ENCODE measurements at regions not wholly inside any gene's neighbourhood (a gene's known extent, or its start where the extent isn't known, plus 50 kb on each side); places are given as distances from the start of the nearest gene placed in this dataset.

GRCh38 chr5:168215646-168216045, 75.8 kb upstream of the WWC1 start:
- DNase-seq, result no peak
- Mint-ChIP-seq H3K36me3 (ENCODE audit: low read depth) (no peaks in the 10 kb centered on the region), H3K4me3 (no peak overlapping the region), H3K27me3 (ENCODE audit: insufficient read depth) (no peaks in the 10 kb centered on the region), H3K27ac (no peak overlapping the region), H3K9me3 (no peaks in the 10 kb centered on the region), H3K4me1 (peaks cover 19% of the 10 kb centered on the region)
- Histone ChIP-seq H3K4me3 (ENCODE audit: low read length) (no peak overlapping the region), H3K27me3 (ENCODE audit: control insufficient read depth, insufficient read depth, low read length, poor library complexity, severe bottlenecking) (no peaks in the 10 kb centered on the region), H3K9me3 (ENCODE audit: control insufficient read depth, low read length) (no peaks in the 10 kb centered on the region), H3K36me3 (ENCODE audit: control insufficient read depth, insufficient read depth, low read length) (no peaks in the 10 kb centered on the region), H3K4me1 (ENCODE audit: control insufficient read depth, insufficient read depth, low read length) (no peaks in the 10 kb centered on the region), H3K27ac (ENCODE audit: low read depth, low read length) (no peak overlapping the region), H3K9ac (ENCODE audit: extremely low read depth, low read length, poor library complexity, severe bottlenecking) (no peak overlapping the region)
- 77 to 78% methylated on average over 5 of the region's 7 CpGs for WGBS, 2 experiments (ENCODE audit: insufficient coverage in 1 of 2, insufficient read length in 1 of 2)
- no peak for TF ChIP-seq CTCF (conservative IDR thresholded peaks at IDR 0.05)

GRCh38 chr5:168216989-168217388, 74.5 kb upstream of the WWC1 start:
- Mint-ChIP-seq H3K9me3 (no peaks in the 10 kb centered on the region), H3K36me3 (ENCODE audit: low read depth) (no peaks in the 10 kb centered on the region), H3K4me3 (no peak overlapping the region), H3K4me1 (peaks cover 19% of the 10 kb centered on the region), H3K27ac (no peak overlapping the region), H3K27me3 (ENCODE audit: insufficient read depth) (no peaks in the 10 kb centered on the region)
- no peak for TF ChIP-seq CTCF (conservative IDR thresholded peaks at IDR 0.05)
- Histone ChIP-seq H3K27me3 (ENCODE audit: control insufficient read depth, insufficient read depth, low read length, poor library complexity, severe bottlenecking) (no peaks in the 10 kb centered on the region), H3K4me3 (ENCODE audit: low read length) (no peak overlapping the region), H3K9me3 (ENCODE audit: control insufficient read depth, low read length) (no peaks in the 10 kb centered on the region), H3K27ac (ENCODE audit: low read depth, low read length) (no peak overlapping the region), H3K4me1 (ENCODE audit: control insufficient read depth, insufficient read depth, low read length) (no peaks in the 10 kb centered on the region), H3K9ac (ENCODE audit: extremely low read depth, low read length, poor library complexity, severe bottlenecking) (no peak overlapping the region), H3K36me3 (ENCODE audit: control insufficient read depth, insufficient read depth, low read length) (no peaks in the 10 kb centered on the region)
- 79 to 100% methylated on average over 1 to 2 of the region's 2 CpGs for WGBS, 2 experiments (ENCODE audit: insufficient coverage in 1 of 2, insufficient read length in 1 of 2)
- DNase-seq, result no peak

GRCh38 chr5:168217497-168217896, 73.9 kb upstream of the WWC1 start:
- Mint-ChIP-seq H3K4me1 (peaks cover 19% of the 10 kb centered on the region), H3K4me3 (no peak overlapping the region), H3K27ac (no peak overlapping the region), H3K27me3 (ENCODE audit: insufficient read depth) (no peaks in the 10 kb centered on the region), H3K36me3 (ENCODE audit: low read depth) (no peaks in the 10 kb centered on the region), H3K9me3 (no peaks in the 10 kb centered on the region)
- Histone ChIP-seq H3K27me3 (ENCODE audit: control insufficient read depth, insufficient read depth, low read length, poor library complexity, severe bottlenecking) (no peaks in the 10 kb centered on the region), H3K9ac (ENCODE audit: extremely low read depth, low read length, poor library complexity, severe bottlenecking) (no peak overlapping the region), H3K9me3 (ENCODE audit: control insufficient read depth, low read length) (no peaks in the 10 kb centered on the region), H3K4me1 (ENCODE audit: control insufficient read depth, insufficient read depth, low read length) (no peaks in the 10 kb centered on the region), H3K4me3 (ENCODE audit: low read length) (no peak overlapping the region), H3K27ac (ENCODE audit: low read depth, low read length) (no peak overlapping the region), H3K36me3 (ENCODE audit: control insufficient read depth, insufficient read depth, low read length) (no peaks in the 10 kb centered on the region)
- WGBS, 2 experiments (ENCODE audit: insufficient coverage in 1 of 2, insufficient read length in 1 of 2), result 94% methylated on average over 7 of the region's 7 CpGs
- DNase-seq, result no peak
- no peak for TF ChIP-seq CTCF (conservative IDR thresholded peaks at IDR 0.05)

Data from endodermal cell (in vitro differentiated cells).